Gastroesophageal sphincter (tissue), 4 donors: ENCODE measurements at regions not wholly inside any gene's neighbourhood (a gene's known extent, or its start where the extent isn't known, plus 50 kb on each side); places are given as distances from the start of the nearest gene placed in this dataset.

Experiments used
- ATAC-seq: fragments of 150-250 bp; one replicate; pipeline ENCODE4 v1.9.1; 2016; ENCODE audit warnings: mild to moderate bottlenecking, moderate library complexity
- H3K27ac ChIP-seq, 4 donors: fragments of 200-600 bp; sonication (generic) in 3 of 4; 1 replicate in 3 of 4; 2 replicates in 1 of 4; pipeline ENCODE4 v1.5.1; 2016 to 2019
- H3K27me3 ChIP-seq: fragments of 200-600 bp; sonication (generic); one replicate; pipeline ENCODE4 v1.5.1; 2019
- H3K36me3 ChIP-seq, 2 donors: fragments of 200-600 bp; sonication (generic); one replicate each; pipeline ENCODE4 v1.5.1; 2019; ENCODE audit warnings: control low read depth in 1 of 2
- H3K4me1 ChIP-seq, 3 donors: fragments of 200-600 bp; sonication (generic); 1 replicate in 2 of 3; 2 replicates in 1 of 3; pipeline ENCODE4 v1.5.1; 2016 to 2019; ENCODE audit warnings: control low read depth in 2 of 3
- H3K4me3 ChIP-seq, 2 donors: fragments of 200-600 bp; sonication (generic); one replicate each; pipeline ENCODE4 v1.5.1; 2019; ENCODE audit warnings: mild to moderate bottlenecking in 1 of 2, moderate library complexity in 1 of 2
- H3K9me3 ChIP-seq, 3 donors: fragments of 200-600 bp; sonication (generic); one replicate each; pipeline ENCODE4 v1.5.1; 2017 to 2019; ENCODE audit warnings: control low read depth in 2 of 3
- CTCF ChIP-seq, 4 experiments: fragments of 200-600 bp in 2 of 4; fragments of 450-650 bp in 2 of 4; sonication (generic) in 1 of 4; IDR thresholded peaks; one replicate each; pipeline ENCODE4 v1.5.1; 2017 to 2019; ENCODE audit warnings: antibody characterized with exemption in 4 of 4, mild to moderate bottlenecking in 2 of 4, moderate library complexity in 2 of 4
- EP300 ChIP-seq: sonication (generic); formaldehyde crosslinking; IDR thresholded peaks from one replicate; pipeline ENCODE4 v1.6.1; 2017; ENCODE audit warnings: antibody characterized with exemption, mild to moderate bottlenecking
- POLR2A ChIP-seq, 2 donors: fragments of 450-650 bp; IDR thresholded peaks; one replicate each; pipeline ENCODE4 v1.6.1; 2017; ENCODE audit warnings: antibody characterized with exemption in 2 of 2, mild to moderate bottlenecking in 2 of 2, moderate library complexity in 1 of 2
- POLR2AphosphoS5 ChIP-seq: sonication (generic); formaldehyde crosslinking; IDR thresholded peaks from one replicate; pipeline ENCODE4 v1.6.1; 2017; ENCODE audit warnings: antibody characterized with exemption
- WGBS, 2 donors: methylation state at CpG; one replicate each; pipeline ENCODE4 v1.1.5; 2018; ENCODE audit warnings: low coverage in 1 of 2; 5-methylcytosine and 5-hydroxymethylcytosine counted together

GRCh38 chr20:19026121-19026878, 186.1 kb upstream of the SLC24A3 start:
- H3K9me3 ChIP-seq, result peaks cover 0 to 4% (median 0%) of the 10 kb centered on the region in 3 donors
- TF ChIP-seq CTCF (IDR thresholded peaks at IDR 0.05) (no peak), EP300 (no peak), POLR2A (IDR thresholded peaks at IDR 0.05) (no peak)
- H3K36me3 ChIP-seq, result no peaks in the 10 kb centered on the region
- H3K27ac ChIP-seq, result no peak overlapping the region
- 43 to 49% methylated on average over 4 to 5 of the region's 13 CpGs for WGBS, 2 donors
- no peaks in the 10 kb centered on the region for H3K27me3 ChIP-seq
- H3K4me1 ChIP-seq, result peaks cover 0 to 20% (median 7%) of the 10 kb centered on the region in 3 donors
- no peak overlapping the region for H3K4me3 ChIP-seq
- ATAC-seq, result peak; percentile 25

- no peak overlapping the region for H3K4me3 ChIP-seq
- H3K27me3 ChIP-seq, result no peaks in the 10 kb centered on the region
- no peaks in the 10 kb centered on the region for H3K36me3 ChIP-seq
- no peak overlapping the region for H3K27ac ChIP-seq
- peaks cover 0 to 20% (median 7%) of the 10 kb centered on the region in 3 donors for H3K4me1 ChIP-seq
- ATAC-seq, result no peak
- peaks cover 0 to 4% (median 0%) of the 10 kb centered on the region in 3 donors for H3K9me3 ChIP-seq
- no peak for TF ChIP-seq POLR2AphosphoS5
- TF ChIP-seq EP300, result no peak
- no peak for TF ChIP-seq POLR2A (IDR thresholded peaks at IDR 0.05)
- no peak for TF ChIP-seq CTCF (IDR thresholded peaks at IDR 0.05)
- WGBS, 2 donors, result 80% methylated on average over 1 of the region's 11 CpGs; no CpG with 5 or more reads in 1 of the 2 donors
These were observed 185.4 kb upstream of the SLC24A3 start for GRCh38 chr20:19026901-19027644.

GRCh38 chr20:19027971-19028370, 184.5 kb upstream of the SLC24A3 start:
- 96% methylated on average over 4 of the region's 9 CpGs; no CpG with 5 or more reads in 1 of the 2 donors for WGBS, 2 donors

GRCh38 chr20:19041787-19042186, 170.7 kb upstream of the SLC24A3 start:
- Histone ChIP-seq H3K27ac (no peak overlapping the region), H3K27me3 (no peaks in the 10 kb centered on the region), H3K9me3 (no peaks in the 10 kb centered on the region), H3K36me3 (no peaks in the 10 kb centered on the region), H3K4me3 (no peak overlapping the region), H3K4me1 (peaks cover 0 to under 1% (median 0%) of the 10 kb centered on the region in 3 donors)
- 58 to 70% methylated on average over 3 of the region's 3 CpGs for WGBS, 2 donors
- no peak for TF ChIP-seq EP300
- TF ChIP-seq POLR2A (IDR thresholded peaks at IDR 0.05), result no peak
- no peak for TF ChIP-seq CTCF (IDR thresholded peaks at IDR 0.05)
- TF ChIP-seq POLR2AphosphoS5, result no peak
- no peak for ATAC-seq

More at GRCh38 chr20:19027971-19028370, 184.5 kb upstream of the SLC24A3 start:
- ATAC-seq, result no peak
- TF ChIP-seq CTCF (IDR thresholded peaks at IDR 0.05), result no peak
- TF ChIP-seq EP300, result no peak
- no peak for TF ChIP-seq POLR2A (IDR thresholded peaks at IDR 0.05)
- no peak for TF ChIP-seq POLR2AphosphoS5
- no peak overlapping the region for H3K27ac ChIP-seq
- H3K27me3 ChIP-seq, result no peaks in the 10 kb centered on the region
- H3K4me3 ChIP-seq, result no peak overlapping the region
- H3K4me1 ChIP-seq, result peaks cover 0 to 20% (median 7%) of the 10 kb centered on the region in 3 donors
- peaks cover 0 to 4% (median 0%) of the 10 kb centered on the region in 3 donors for H3K9me3 ChIP-seq
- H3K36me3 ChIP-seq, result no peaks in the 10 kb centered on the region
